GM19372 (cell line): ENCODE measurements at regions not wholly inside any gene's neighbourhood (a gene's known extent, or its start where the extent isn't known, plus 50 kb on each side); places are given as distances from the start of the nearest gene placed in this dataset.
"Not testable (repeated sequence)": the region's sequence is repeated elsewhere in the genome, so short reads cannot be mapped to it uniquely, and the experiment has no call there.

Source experiments
- ATAC-seq: cut with Tn5 transposase; IDR thresholded peaks from one replicate; pipeline ENCODE4 v1.9.1; 2021; ENCODE audit warnings: mild to moderate bottlenecking, low read depth, moderate library complexity; ENCODE audit not compliant: unreplicated experiment

DNA sequence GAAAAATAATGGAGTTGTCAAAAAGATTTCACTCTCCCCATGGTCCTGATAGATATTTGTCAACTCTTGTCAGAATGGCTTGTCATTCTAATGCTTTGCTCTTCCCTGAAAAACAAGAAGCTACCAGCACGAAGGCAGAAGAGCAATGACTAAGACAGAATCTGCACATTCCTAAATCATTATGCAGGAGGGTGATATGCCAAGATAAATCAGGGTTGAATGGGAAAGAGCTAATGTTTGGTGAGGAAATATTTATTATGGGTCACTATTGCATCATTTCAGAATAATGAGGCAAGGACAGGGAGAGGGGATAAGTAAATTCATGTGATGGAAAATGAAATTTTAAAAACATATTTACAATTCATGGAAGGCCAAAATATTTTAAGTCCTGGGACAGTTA, 297.5 kb upstream of the XYLT1 start:
- ATAC-seq = no peak

DNA sequence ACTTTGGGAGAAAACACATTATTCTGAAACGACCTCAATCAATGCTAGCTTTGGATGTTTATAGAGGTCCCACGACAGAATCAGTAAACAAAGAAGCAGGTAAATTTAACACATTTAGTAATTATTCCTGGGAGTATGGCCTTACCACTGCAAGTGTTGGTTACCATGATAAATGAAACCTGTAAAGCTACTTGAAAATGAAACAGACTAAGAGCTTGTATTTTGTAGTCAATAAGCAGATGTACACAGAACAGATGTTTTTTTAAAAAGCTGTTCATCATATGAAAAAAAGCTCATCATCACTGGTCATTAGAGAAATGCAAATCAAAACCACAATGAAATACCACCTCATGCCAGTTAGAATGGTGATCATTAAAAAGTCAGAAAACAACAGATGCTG, 295.3 kb upstream of the XYLT1 start:
- ATAC-seq = no peak

DNA sequence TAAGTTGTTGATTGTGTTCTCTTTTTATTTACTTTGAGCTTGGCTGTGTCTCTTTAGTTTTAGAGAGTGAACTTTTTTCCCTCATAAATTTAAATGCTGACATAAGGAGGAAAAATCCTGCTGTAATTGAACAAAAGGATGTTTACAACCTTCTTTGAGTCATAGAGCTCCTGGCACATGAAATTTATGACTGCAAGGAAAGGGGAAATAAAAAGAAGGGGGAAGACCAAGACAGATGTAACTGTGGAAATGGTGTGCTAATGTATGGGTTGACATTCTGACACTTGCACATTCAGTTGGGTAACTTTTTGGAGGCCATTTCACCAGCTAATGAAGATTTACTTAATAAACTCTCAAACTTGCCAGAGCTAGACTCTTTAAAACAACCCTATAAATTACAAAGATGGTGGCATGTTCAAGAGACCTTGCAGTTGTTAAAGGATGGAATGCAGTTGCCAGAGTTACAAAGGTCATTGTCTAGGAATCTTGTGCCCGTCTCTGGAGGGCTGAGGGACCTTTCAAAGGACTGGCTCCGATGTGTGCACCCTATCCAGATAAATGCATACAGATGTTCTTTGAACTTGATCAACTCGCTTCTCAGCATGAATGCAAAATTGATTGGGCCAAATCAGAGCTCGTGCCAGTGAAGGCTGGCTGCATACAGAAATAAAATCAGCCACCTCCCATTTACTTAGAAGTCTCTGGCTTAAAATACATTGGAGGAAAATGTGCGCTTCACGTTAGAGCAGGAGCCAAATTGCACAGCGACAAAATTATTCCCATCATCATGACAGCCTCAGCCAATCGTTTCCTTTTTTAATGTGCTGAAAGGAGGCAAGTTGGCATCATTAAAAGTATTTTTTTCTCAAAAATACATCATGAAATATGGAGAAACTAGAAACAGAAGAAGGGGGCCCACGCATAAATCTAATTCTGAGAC, 289.0 kb upstream of the XYLT1 start:
- no peak for ATAC-seq

DNA sequence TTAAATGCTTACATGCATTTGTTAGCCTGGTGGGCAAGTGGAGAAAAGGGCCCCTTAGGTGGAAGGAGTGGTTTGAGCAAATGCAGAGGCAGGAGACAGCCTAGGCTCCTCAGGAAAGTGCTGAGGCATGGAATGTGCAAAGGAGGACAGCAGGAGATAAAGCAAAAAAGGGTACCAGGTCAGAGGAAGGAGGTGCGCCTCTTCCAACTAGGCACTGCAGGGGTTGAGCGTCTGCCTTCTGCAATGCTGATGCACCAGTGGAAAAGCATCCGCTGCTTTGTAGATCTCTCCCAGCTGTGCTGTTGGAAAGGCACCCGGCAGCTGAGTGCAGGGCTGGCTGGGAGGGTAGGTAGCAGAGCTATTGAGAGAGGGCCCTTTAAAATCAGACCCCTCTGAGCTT, 287.0 kb upstream of the XYLT1 start:
- no peak for ATAC-seq

DNA sequence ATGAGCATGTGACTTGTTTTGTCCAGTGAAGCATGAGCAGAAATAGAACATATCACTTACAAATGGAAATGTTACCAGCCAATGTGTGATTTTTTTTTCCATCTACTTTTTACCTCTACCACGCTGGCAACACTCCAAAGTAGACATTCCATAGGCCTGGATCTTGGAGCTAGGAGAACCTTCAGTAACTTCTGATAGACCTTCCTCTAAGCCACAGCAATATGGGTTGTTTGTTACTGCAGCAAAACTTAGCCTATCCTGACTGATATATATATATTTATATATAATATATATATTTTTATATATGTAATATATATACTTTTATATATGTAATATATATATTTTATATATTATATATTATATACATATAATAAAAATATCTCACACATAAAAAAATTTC, 284.4 kb upstream of the XYLT1 start:
- ATAC-seq = no peak

DNA sequence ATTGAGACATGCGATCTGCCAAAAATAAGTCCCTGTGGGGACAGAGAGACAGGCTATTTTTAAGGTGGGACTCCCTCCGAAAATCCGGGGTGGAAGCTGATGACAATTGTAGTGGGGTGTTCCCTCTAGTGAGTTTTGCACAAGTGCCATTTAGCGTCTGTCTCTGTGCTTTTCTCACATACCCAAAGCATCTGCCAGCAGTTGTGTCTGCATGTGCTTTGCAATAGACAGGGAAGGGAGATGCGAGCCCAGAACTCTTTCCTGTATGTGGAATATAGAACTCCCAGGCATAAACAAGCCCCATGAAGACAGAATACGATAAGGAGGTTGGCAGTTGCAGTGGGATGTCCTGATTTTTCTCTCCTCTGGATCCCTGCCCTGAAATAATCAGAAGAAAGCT, 282.7 kb upstream of the XYLT1 start:
- ATAC-seq = no peak

DNA sequence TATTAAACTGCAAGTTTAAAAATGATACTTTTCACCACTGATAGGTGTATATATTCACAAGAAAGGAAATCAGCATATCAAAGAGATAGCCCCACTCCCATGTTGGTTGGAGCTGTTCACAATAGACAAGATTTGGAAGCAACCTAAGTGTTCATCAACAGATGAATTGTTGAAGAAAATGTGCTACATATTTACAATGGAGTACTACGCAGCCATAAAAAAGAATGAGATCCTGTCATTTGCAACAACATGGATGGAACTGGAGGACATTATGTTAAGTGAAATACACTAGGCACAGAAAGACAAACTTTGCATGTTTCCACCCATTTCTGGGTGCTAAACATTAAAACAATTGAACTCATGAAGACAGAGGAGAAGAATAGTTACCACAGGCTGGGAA, 278.9 kb upstream of the XYLT1 start:
- no peak for ATAC-seq

DNA sequence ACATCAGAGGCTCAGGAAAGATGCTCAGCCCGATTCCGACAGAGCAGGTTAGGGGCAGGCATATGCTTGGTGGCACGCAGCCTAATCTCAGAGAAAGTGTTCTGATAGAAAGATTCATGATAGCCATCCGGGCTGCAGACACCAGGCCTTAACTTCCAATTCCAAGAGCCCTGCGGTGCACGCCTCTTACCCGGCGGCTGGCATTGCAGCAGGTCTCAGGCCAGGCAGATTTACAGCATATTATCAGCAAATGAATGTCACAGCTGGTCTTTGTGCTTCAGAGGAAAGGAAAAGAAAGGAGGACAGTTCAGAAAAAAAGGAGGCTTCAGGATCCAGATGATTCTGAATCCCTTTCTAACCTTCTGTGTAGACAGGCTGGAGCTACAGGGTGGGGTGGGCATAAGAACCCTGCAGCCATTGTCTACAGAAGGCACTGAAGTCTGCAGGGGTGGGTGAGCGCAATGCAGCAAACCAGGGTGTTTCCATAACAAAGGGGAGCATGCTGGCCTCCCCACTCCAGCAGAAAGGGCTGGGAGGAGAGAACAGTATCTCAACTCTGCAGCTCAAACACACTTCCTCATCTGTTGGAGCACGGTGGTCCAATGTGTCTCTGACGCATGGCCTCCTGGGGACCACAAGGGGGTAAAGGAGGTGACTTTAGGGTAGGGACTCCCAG, 277.4 kb upstream of the XYLT1 start:
- no peak for ATAC-seq

DNA sequence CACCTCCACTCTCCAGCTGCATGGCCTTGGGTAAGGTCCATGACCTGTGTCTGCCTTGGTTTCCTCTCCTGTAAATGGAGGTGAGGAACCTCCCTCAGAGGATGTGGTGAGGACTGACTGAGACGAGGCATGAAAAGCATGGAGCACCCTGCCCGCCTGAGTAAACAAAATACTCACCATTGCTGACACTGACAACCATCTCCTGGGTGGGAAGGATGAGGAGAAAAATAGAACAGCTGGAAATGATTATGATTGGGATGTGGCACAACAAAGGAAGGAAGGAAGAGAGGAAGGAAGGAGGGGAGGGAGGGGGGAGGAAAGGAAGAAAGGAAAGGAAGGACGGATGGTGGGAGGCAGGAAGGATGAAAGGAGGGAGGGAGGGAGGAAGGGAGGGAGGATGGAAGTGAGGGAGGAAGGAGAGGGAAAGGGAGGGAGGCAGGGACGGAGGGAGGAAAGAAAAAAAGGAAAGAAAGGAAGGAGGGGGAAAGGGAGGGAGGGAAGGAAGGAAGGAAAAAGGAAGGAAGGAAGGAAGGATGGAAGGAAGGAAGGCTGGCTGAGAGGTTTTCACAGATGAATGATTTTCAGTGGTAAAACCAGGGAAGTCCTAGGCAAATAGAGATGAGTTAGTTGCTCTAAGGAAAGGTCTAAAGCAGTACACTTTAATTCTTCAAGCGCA, 276.5 kb upstream of the XYLT1 start:
- no peak for ATAC-seq

DNA sequence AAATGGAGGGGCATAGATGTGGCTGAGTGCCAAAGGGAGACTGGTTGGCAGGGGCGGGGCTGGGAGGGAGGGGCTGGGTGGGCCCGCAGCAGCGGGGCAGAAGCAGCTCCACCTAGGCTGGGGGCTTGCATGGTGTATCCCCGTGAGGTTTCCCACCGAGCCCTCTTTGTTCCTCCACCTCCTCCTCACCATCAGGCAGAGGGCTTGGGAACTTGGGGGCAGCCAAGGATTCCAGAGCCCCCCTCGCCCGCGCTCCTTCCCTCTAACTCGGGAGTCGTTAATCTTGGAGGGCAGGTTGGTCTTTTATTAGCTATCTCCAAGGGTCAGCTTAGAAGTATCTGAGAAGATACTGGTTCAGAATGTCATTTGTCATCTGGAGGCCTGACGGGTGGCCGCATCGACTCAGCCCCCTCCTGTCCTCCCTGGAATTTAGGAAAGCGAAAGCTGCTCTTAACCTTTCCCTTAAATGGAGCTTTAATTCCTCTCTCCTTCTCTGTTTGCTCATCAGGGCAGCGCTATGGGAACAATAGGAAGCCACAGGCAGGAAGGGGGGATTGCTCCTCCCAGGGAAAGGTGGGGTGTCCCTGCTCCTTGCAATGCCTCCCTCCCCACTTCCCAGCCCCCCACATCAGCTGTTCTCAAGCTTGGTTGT, 274.3 kb upstream of the XYLT1 start:
- no peak for ATAC-seq

DNA sequence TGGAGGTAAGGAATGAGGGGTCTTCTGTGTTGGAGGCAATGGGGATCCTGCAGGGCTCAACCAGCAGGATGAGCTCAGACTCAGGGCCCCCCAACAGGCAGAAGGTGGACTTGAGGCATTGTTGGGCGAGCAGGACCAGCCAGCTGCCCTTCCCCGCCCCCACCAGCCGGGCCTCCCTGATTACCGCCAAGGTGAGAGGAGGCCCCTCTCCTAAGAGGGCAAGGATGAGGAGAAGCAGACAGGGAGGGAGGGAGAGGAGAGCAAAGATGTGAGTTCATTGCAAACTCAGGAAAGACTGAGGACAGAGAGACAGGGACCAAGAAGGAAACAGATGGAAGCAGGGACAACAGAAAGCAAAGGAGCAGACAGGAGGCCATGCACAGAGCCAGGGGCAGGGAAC, 272.8 kb upstream of the XYLT1 start:
- no peak for ATAC-seq

DNA sequence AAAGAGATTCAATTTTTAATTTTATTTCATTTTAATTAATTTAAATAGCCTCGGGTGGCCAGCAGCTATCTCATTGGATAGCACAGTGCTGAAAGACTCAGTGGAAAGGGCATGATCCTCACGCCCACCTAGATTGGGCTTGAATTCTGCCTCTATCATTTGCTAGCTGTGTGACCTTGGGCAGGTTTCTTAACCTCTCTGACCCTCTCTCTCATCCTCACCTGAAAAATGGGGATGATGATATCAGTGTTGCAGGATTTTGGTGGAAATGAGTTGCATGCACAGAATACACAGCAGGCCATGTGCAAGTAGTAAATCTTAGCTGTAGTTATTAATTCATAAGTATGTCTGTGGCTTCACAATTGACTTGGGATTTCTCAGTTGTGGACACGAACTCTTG, 272.4 kb upstream of the XYLT1 start:
- ATAC-seq = no peak

DNA sequence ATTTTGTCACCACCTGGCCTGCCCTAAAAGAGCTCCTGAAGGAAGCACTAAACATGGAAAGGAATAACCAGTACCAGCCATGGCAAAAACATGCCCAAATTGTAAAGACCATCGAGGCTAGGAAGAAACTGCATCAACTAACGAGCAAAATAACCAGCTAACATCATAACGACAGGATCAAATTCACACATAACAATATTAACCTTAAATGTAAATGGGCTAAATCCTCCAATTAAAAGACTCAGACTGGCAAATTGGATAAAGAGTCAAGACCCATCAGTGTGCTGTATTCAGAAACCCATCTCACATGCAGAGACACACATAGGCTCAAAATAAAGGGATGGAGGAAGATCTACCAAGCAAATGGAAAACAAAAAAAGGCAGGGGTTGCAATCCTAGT, 264.3 kb upstream of the XYLT1 start:
- ATAC-seq = not testable (repeated sequence)

DNA sequence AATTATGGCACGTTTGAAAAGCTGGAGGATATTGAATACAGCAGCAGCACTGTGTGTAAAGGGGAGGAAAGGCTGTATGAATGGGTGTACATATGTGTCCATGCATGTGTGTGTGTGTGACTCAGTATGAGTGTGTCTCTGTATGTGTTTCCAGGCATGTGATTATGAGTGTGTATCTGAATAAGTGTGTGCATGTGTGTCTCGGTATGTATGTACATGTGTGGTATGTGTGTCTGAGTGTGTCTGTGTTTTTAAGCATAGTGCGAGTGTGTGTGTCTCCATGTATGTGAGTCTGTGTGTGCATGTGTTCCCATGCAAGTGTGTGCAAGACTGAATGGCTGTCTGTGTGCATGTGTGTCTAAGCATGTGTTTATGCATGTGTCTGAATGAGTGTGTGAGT, 259.1 kb upstream of the XYLT1 start:
- ATAC-seq = no peak

DNA sequence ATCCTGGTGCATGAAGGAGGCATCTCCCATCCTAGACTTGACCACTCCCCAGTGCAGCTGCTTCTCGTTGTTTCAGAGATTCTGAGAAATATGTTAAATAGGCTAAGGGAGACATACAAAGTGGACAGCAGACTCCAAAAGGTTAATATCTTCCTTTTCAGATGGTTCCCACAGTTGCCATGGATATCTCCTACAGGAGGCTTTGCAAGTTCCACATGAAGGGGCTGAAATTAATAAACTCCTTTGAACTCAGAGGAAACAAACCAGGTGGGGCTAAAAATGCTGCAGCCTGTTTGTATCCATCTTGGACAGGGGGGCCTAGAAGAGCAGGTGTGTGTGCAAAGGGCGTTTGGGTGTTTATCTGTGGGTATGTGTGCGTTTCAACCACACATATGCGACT, 257.4 kb upstream of the XYLT1 start:
- ATAC-seq = no peak

DNA sequence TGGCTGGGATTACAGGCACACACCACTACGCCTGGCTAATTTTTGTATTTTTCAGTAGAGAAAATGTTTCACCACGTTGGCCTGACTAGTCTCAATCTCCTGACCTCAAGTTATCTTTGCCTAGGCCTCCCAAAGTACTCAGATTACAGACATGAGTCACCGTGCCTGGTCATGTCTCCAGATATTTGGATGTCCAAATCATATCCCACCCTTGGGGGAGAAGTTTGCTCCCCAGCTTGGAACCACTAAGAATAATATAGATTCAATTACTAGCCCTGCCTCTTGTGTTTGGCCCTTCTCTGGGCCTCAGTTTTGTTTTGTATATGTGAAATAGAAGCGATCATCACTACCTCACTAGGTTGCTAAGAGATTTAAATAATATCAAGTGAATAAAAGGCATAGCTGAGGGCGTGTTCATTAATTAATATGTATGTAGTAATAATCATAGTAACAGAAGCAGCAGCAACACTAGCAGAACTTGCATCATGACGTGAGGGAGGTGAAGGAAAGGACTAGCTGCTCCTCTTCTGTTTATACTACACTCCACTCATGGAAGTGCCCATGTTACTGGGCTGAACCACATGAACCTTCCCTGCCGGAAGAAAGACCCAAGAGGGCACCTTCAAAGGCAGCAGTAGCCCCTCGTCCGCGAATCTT, 253.6 kb upstream of the XYLT1 start:
- ATAC-seq = no peak

DNA sequence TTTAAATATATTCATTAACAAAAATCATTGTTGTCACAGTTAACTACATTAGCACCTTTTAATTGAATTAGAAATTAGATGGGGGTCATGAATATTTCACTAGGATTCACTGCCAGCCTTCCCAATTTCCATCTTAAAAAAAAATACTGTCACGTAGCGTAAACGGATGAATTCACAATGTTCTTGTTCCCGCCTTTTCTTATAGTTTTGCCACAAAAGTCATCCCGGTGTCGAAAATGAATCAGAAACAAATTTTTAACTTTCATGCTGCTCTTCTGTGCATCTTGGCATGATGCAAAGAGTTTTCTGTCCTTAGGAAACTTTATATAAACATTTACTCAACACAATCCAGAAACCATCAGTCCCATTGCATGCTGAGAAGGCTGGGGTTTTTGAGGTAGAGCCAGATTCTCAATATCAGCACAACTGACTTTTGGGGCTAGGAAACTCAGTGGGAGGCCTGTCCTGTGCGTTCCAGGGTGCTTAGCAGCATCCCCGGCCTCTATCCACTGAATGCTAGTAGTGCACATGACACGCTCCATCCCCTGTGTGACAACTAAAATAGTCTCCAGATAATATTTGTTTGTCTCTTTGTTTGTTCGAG, 252.9 kb upstream of the XYLT1 start:
- ATAC-seq = no peak

DNA sequence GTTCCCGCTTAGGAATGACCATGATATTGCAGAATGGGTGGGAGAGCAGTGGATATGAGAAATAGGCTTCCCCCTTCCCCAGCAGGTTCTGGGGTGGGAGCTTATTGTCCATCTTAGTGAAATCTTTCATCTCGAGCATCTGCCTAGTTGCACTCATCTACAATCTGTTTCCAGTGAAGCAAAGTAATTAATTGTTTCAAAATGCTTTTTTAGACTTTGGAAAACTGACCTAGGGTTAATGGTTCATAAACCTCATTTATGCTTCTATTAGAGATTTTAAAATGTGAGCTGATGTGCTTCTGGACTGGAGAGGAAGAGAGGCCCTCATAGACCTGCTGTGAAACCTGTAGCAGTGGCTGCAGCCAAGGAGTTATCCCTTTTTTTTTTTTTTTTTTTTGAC, 247.7 kb upstream of the XYLT1 start:
- ATAC-seq = no peak

DNA sequence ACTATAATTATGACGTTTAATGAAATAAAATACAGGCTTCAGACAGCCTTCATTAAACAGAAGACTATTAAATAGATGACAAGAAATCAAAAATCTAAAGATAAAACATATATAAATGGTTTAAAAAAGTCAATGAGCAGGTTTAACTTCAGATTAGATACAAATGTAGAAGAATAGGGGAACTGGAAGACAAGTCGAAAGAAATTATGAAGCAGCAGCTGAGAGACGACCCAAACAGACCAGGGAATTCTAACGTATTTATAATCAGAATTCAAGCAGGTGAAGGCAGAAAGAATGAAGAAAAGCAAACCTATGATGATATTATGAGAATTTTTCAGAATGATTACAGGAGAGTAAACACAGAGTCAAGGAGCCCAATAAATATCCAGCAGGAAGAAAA, 235.1 kb upstream of the XYLT1 start:
- no peak for ATAC-seq

DNA sequence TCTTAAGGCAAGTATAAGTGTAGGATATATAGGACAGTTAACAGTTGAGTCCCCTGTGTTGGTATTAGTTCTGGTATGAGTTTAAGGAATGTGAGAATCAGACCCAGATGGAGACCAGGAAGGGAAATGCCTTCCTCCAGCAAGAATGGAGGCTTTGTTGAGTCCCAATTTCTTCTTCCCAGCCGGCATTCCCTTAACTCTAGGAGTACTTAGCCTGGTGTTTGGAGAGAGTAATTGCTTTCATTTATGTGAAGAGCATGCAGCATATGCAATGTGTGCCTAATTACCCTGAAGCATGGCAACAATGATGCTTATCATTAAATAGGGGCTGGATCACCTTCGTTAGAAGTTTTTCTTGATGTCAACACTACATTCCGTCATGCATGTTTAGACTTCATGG, 225.9 kb upstream of the XYLT1 start:
- ATAC-seq = no peak
